ENCODE measurements at regions not wholly inside any gene's neighbourhood (a gene's known extent, or its start where the extent isn't known, plus 50 kb on each side); places are given as distances from the start of the nearest gene placed in this dataset.
"Not testable (repeated sequence)": the region's sequence is repeated elsewhere in the genome, so short reads cannot be mapped to it uniquely, and the experiment has no call there.

GRCh38 chr16:21501223-21501868 is 98.0 kb upstream of the METTL9 start:
- not testable (repeated sequence) for TF ChIP-seq SMC3 (conservative IDR thresholded peaks at IDR 0.05; ENCODE audit: insufficient read depth, low read depth, low read length); ELF1 (tag; IDR thresholded peaks at IDR 0.05); JUN (IDR thresholded peaks at IDR 0.05; ENCODE audit: borderline replicate concordance, low read depth, low read length); JUN (CRISPR knock-in tag; IDR thresholded peaks at IDR 0.05; ENCODE audit: borderline replicate concordance); AFF4 (CRISPR knock-in tag; IDR thresholded peaks at IDR 0.05); MTA1 (IDR thresholded peaks at IDR 0.05; ENCODE audit: borderline replicate concordance); ZNF589 (CRISPR knock-in tag; IDR thresholded peaks at IDR 0.05; ENCODE audit: low read depth)
